Activated CD4-positive, alpha-beta T cell treated with anti-CD3 and anti-CD28 coated beads, Interleukin-2, amount 10 ng/mL, durations not matched to agents 7 days and 5 days (primary cell): ENCODE measurements at regions not wholly inside any gene's neighbourhood (a gene's known extent, or its start where the extent isn't known, plus 50 kb on each side); places are given as distances from the start of the nearest gene placed in this dataset.

Experiments
- CTCF ChIA-PET: fragments of 350-600 bp; sonication (Branson Sonifier 250); formaldehyde crosslinking; loops from one replicate; lab custom pipeline; 2021; ENCODE audit warnings: antibody characterized with exemption; lab: Charles Lee
- POLR2A ChIA-PET: fragments of 350-600 bp; sonication (Branson Sonifier 250); formaldehyde crosslinking; loops from one replicate; lab custom pipeline; 2021; ENCODE audit warnings: antibody characterized with exemption; lab: Charles Lee
- DNase-seq: peaks from one replicate; pipeline ENCODE4 v3.0.0-alpha.2; 2020
- H3K27ac Mint-ChIP-seq: one replicate; pipeline ENCODE4 v1.8.0; 2021; ENCODE audit warnings: mild to moderate bottlenecking, moderate library complexity, mixed read lengths
- H3K27me3 Mint-ChIP-seq: one replicate; pipeline ENCODE4 v1.8.0; 2021; ENCODE audit warnings: mixed read lengths
- H3K36me3 Mint-ChIP-seq: one replicate; pipeline ENCODE4 v1.8.0; 2021; ENCODE audit warnings: low read depth, mixed read lengths
- H3K4me1 Mint-ChIP-seq: one replicate; pipeline ENCODE4 v1.8.0; 2021; ENCODE audit warnings: mixed read lengths
- H3K4me3 Mint-ChIP-seq: one replicate; pipeline ENCODE4 v1.8.0; 2021; ENCODE audit warnings: mild to moderate bottlenecking, moderate library complexity, mixed read lengths
- H3K9me3 Mint-ChIP-seq: one replicate; pipeline ENCODE4 v1.8.0; 2021; ENCODE audit warnings: mixed read lengths

GRCh38 chr13:47553329-47553977, 447.6 kb downstream of the SUCLA2 start:
- H3K36me3 Mint-ChIP-seq = no peaks in the 10 kb centered on the region
- H3K9me3 Mint-ChIP-seq = no peaks in the 10 kb centered on the region
- no peak overlapping the region for H3K4me3 Mint-ChIP-seq
- POLR2A ChIA-PET = no interaction called here
- no peak for DNase-seq
- H3K4me1 Mint-ChIP-seq = no peaks in the 10 kb centered on the region
- H3K27me3 Mint-ChIP-seq = no peaks in the 10 kb centered on the region
- no peak overlapping the region for H3K27ac Mint-ChIP-seq
- CTCF ChIA-PET = interaction anchor here (1.3 kb wide), 1 partner anchor 9 kb away, joined by 3 read pairs; no protein-coding TSS in a partner anchor

- ChIA-PET CTCF (no interaction called here), POLR2A (interaction anchor here (0.5 kb wide), 1 partner anchor 96 kb away, joined by 3 read pairs; no protein-coding TSS in a partner anchor)
- DNase-seq = no peak
- no peaks in the 10 kb centered on the region for H3K36me3 Mint-ChIP-seq
- no peaks in the 10 kb centered on the region for H3K4me1 Mint-ChIP-seq
- H3K27ac Mint-ChIP-seq = no peak overlapping the region
- no peaks in the 10 kb centered on the region for H3K27me3 Mint-ChIP-seq
- H3K4me3 Mint-ChIP-seq = no peak overlapping the region
- no peaks in the 10 kb centered on the region for H3K9me3 Mint-ChIP-seq
Measured at GRCh38 chr13:47549219-47549752, 451.8 kb downstream of the SUCLA2 start.

- ChIA-PET CTCF (no interaction called here), POLR2A (no interaction called here)
- no peak for DNase-seq
- Mint-ChIP-seq H3K4me3 (no peak overlapping the region), H3K36me3 (no peaks in the 10 kb centered on the region), H3K9me3 (no peaks in the 10 kb centered on the region), H3K4me1 (no peaks in the 10 kb centered on the region), H3K27me3 (no peaks in the 10 kb centered on the region), H3K27ac (no peak overlapping the region)
Measured at GRCh38 chr13:47548294-47548840, 452.7 kb downstream of the SUCLA2 start.

- no peak overlapping the region for H3K4me3 Mint-ChIP-seq
- H3K36me3 Mint-ChIP-seq = no peaks in the 10 kb centered on the region
- no peak overlapping the region for H3K27ac Mint-ChIP-seq
- H3K27me3 Mint-ChIP-seq = no peaks in the 10 kb centered on the region
- CTCF ChIA-PET = interaction anchor here (0.7 kb wide), 1 partner anchor 105 kb away, joined by 3 read pairs; no protein-coding TSS in a partner anchor
- H3K9me3 Mint-ChIP-seq = no peaks in the 10 kb centered on the region
- POLR2A ChIA-PET = no interaction called here
- no peaks in the 10 kb centered on the region for H3K4me1 Mint-ChIP-seq
- no peak for DNase-seq
Measured at GRCh38 chr13:47546391-47547225, 454.5 kb downstream of the SUCLA2 start.

- H3K27ac Mint-ChIP-seq = no peak overlapping the region
- POLR2A ChIA-PET = no interaction called here
- DNase-seq = no peak
- H3K9me3 Mint-ChIP-seq = no peaks in the 10 kb centered on the region
- no peaks in the 10 kb centered on the region for H3K4me1 Mint-ChIP-seq
- no peaks in the 10 kb centered on the region for H3K27me3 Mint-ChIP-seq
- no peaks in the 10 kb centered on the region for H3K36me3 Mint-ChIP-seq
- CTCF ChIA-PET = no interaction called here
- no peak overlapping the region for H3K4me3 Mint-ChIP-seq
Measured at GRCh38 chr13:47545201-47546024, 455.7 kb downstream of the SUCLA2 start.

GRCh38 chr13:47539317-47539716, 461.8 kb downstream of the SUCLA2 start:
- Mint-ChIP-seq H3K4me1 (no peaks in the 10 kb centered on the region), H3K4me3 (no peak overlapping the region), H3K27me3 (no peaks in the 10 kb centered on the region), H3K36me3 (no peaks in the 10 kb centered on the region), H3K27ac (no peak overlapping the region), H3K9me3 (no peaks in the 10 kb centered on the region)
- POLR2A ChIA-PET = no interaction called here
- DNase-seq = no peak
- CTCF ChIA-PET = no interaction called here

GRCh38 chr13:47523771-47524170, 477.3 kb downstream of the SUCLA2 start:
- no peak for DNase-seq
- Mint-ChIP-seq H3K27ac (no peak overlapping the region), H3K36me3 (no peaks in the 10 kb centered on the region), H3K4me1 (no peaks in the 10 kb centered on the region), H3K27me3 (no peaks in the 10 kb centered on the region), H3K4me3 (no peak overlapping the region), H3K9me3 (peaks cover 3% of the 10 kb centered on the region)
- ChIA-PET CTCF (interaction anchor here (0.7 kb wide), 1 partner anchor 10 kb away, joined by 3 read pairs; no protein-coding TSS in a partner anchor), POLR2A (no interaction called here)

- Mint-ChIP-seq H3K4me3 (no peak overlapping the region), H3K27me3 (no peaks in the 10 kb centered on the region), H3K27ac (no peak overlapping the region), H3K4me1 (no peaks in the 10 kb centered on the region), H3K9me3 (peaks cover 3% of the 10 kb centered on the region), H3K36me3 (no peaks in the 10 kb centered on the region)
- no peak for DNase-seq
- CTCF ChIA-PET = no interaction called here
- POLR2A ChIA-PET = no interaction called here
Measured at GRCh38 chr13:47521890-47522487, 479.1 kb downstream of the SUCLA2 start.

- Mint-ChIP-seq H3K4me1 (no peaks in the 10 kb centered on the region), H3K27ac (no peak overlapping the region), H3K4me3 (no peak overlapping the region), H3K9me3 (peaks cover 3% of the 10 kb centered on the region), H3K36me3 (no peaks in the 10 kb centered on the region), H3K27me3 (no peaks in the 10 kb centered on the region)
- ChIA-PET CTCF (interaction anchor here (0.5 kb wide), 1 partner anchor 187 kb away, joined by 4 read pairs; no protein-coding TSS in a partner anchor), POLR2A (no interaction called here)
- no peak for DNase-seq
Measured at GRCh38 chr13:47519626-47520025, 481.4 kb downstream of the SUCLA2 start.

GRCh38 chr13:47518530-47518929, 482.5 kb downstream of the SUCLA2 start:
- no peaks in the 10 kb centered on the region for H3K4me1 Mint-ChIP-seq
- POLR2A ChIA-PET = no interaction called here

GRCh38 chr13:47511647-47512046, 489.4 kb downstream of the SUCLA2 start:
- ChIA-PET POLR2A (no interaction called here), CTCF (no interaction called here)
- no peak for DNase-seq
- Mint-ChIP-seq H3K27me3 (peaks cover 2% of the 10 kb centered on the region), H3K9me3 (peaks cover 2% of the 10 kb centered on the region), H3K27ac (no peak overlapping the region), H3K4me3 (no peak overlapping the region), H3K36me3 (no peaks in the 10 kb centered on the region), H3K4me1 (no peaks in the 10 kb centered on the region)

More at GRCh38 chr13:47518530-47518929, 482.5 kb downstream of the SUCLA2 start:
- no peak overlapping the region for H3K4me3 Mint-ChIP-seq
- H3K9me3 Mint-ChIP-seq = peaks cover 5% of the 10 kb centered on the region
- DNase-seq = no peak
- CTCF ChIA-PET = no interaction called here
- no peak overlapping the region for H3K27ac Mint-ChIP-seq
- no peaks in the 10 kb centered on the region for H3K27me3 Mint-ChIP-seq
- no peaks in the 10 kb centered on the region for H3K36me3 Mint-ChIP-seq
